GM12864 (cell line): ENCODE measurements at regions not wholly inside any gene's neighbourhood (a gene's known extent, or its start where the extent isn't known, plus 50 kb on each side); places are given as distances from the start of the nearest gene placed in this dataset.

Experiments
- DNase-seq: peaks from one replicate; pipeline ENCODE4 v3.0.0-alpha.2; 2011; ENCODE audit warnings: low read depth
- H3K4me3 ChIP-seq: 2 replicates; pipeline ENCODE4 v1.5.1; 2011; ENCODE audit warnings: mild to moderate bottlenecking, low read depth, low read length, control low read depth
- TF ChIP-seq, protein P1 (sequence below): IDR thresholded peaks from 2 replicates; pipeline ENCODE4 v1.5.1; 2011; ENCODE audit warnings: low read depth, mild to moderate bottlenecking, moderate library complexity, low read length, control low read depth, inconsistent platforms; ENCODE audit errors: missing control alignments

- no peak overlapping the region for H3K4me3 ChIP-seq
- TF ChIP-seq, protein P1, sequence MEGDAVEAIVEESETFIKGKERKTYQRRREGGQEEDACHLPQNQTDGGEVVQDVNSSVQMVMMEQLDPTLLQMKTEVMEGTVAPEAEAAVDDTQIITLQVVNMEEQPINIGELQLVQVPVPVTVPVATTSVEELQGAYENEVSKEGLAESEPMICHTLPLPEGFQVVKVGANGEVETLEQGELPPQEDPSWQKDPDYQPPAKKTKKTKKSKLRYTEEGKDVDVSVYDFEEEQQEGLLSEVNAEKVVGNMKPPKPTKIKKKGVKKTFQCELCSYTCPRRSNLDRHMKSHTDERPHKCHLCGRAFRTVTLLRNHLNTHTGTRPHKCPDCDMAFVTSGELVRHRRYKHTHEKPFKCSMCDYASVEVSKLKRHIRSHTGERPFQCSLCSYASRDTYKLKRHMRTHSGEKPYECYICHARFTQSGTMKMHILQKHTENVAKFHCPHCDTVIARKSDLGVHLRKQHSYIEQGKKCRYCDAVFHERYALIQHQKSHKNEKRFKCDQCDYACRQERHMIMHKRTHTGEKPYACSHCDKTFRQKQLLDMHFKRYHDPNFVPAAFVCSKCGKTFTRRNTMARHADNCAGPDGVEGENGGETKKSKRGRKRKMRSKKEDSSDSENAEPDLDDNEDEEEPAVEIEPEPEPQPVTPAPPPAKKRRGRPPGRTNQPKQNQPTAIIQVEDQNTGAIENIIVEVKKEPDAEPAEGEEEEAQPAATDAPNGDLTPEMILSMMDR: no peak
- no peak for DNase-seq
Measured at GRCh38 chr16:79895053-79895916, 294.7 kb upstream of the MAF start.

DNA sequence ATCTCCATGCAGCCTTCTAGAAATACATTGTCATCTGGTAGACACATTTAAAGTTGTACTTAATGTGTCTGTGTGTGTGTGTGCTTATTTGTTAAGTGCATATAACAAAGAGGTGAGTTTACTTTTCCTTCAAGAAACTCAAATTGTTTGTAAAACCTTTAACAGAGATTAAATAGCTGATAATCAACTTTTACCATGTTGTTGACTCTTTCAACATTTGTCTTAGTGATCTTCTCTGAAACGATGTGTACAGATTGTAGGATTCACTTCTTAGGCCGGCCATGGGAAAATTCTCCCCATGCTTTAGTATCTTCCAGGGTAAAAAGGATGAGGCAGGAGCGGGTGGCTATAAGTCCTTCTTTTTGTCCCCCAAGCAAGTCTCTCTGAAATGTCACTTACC, 292.9 kb upstream of the MAF start:
- DNase-seq: no peak
- no peak overlapping the region for H3K4me3 ChIP-seq
- TF ChIP-seq, protein P1: no peak

- no peak for DNase-seq
- TF ChIP-seq, protein P1: no peak
Measured at GRCh38 chr16:79892278-79892677, 291.7 kb upstream of the MAF start.

DNA sequence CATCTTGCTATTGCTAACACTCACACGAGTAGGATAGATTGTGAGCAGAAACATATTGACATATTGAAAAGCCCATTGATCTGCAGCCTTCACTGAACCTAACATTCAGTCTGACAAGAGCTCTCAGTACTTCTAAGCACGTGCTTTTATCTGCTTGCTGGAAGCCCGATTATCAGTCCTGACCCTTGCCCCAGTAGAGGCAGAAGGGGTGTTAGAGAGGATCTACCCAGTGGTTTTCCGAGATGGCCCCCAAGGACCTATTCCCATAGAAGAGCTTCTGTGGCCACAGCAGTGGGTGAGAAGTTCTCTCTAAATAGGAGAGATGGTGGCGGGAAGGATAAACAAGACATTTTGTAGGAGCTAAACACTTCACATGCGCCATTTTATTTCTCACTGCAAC, 290.9 kb upstream of the MAF start:
- H3K4me3 ChIP-seq: no peak overlapping the region
- TF ChIP-seq, protein P1: no peak
- no peak for DNase-seq

More at GRCh38 chr16:79892278-79892677, 291.7 kb upstream of the MAF start:
- no peak overlapping the region for H3K4me3 ChIP-seq

- TF ChIP-seq, protein P1: no peak
- no peak for DNase-seq
- H3K4me3 ChIP-seq: no peak overlapping the region
Measured at GRCh38 chr16:79887541-79888540, 287.3 kb upstream of the MAF start.

- TF ChIP-seq, protein P1: no peak
- H3K4me3 ChIP-seq: no peak overlapping the region
- no peak for DNase-seq
Measured at GRCh38 chr16:79885320-79885719, 284.8 kb upstream of the MAF start.
